Mesothelial cell of epicardium (in vitro differentiated cells): ENCODE measurements at regions not wholly inside any gene's neighbourhood (a gene's known extent, or its start where the extent isn't known, plus 50 kb on each side); places are given as distances from the start of the nearest gene placed in this dataset.

Experiments used
- DNase-seq, 2 experiments: peaks; one replicate each; pipeline ENCODE4 v3.0.0; 2021; ENCODE audit warnings: low spot score in 2 of 2; ENCODE audit not compliant: unreplicated experiment in 2 of 2
- H3K27ac Mint-ChIP-seq: 2 replicates; pipeline ENCODE4 v1.8.0; 2021; ENCODE audit warnings: mixed read lengths
- H3K27me3 Mint-ChIP-seq: 2 replicates; pipeline ENCODE4 v1.8.0; 2021; ENCODE audit warnings: low read depth, mixed read lengths
- H3K36me3 Mint-ChIP-seq: 2 replicates; pipeline ENCODE4 v1.8.0; 2021; ENCODE audit warnings: mixed read lengths
- H3K4me1 Mint-ChIP-seq: 2 replicates; pipeline ENCODE4 v1.8.0; 2021; ENCODE audit warnings: mixed read lengths
- H3K4me3 Mint-ChIP-seq: 2 replicates; pipeline ENCODE4 v1.8.0; 2021; ENCODE audit warnings: mild to moderate bottlenecking, moderate library complexity, mixed read lengths
- H3K9me3 Mint-ChIP-seq: 2 replicates; pipeline ENCODE4 v1.8.0; 2021; ENCODE audit warnings: mixed read lengths
- TF ChIP-seq, protein P1 (sequence below): fragments of 200-600 bp; sonication (generic); IDR thresholded peaks from one replicate; pipeline ENCODE4 v1.5.0; 2021; ENCODE audit warnings: antibody characterized with exemption; ENCODE audit not compliant: unreplicated experiment

DNA sequence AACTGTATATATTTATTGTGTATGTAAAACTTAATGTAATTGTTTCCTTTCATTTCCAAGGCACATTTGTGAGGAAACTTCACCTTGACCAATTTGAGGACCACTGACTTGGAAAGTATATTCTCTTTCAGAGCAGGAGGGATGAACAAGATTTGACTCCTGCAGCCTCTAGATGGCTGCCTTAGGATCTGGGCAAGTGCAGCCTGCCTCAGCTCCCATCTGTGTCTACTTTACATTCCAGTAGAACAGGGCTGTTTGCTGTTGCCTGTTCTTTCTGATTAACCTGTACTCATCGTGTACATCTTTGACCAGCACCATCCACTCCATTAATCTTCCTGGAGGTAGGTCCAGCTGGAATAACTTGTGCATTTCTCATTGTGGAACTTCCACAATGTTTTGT is 312.8 kb downstream of the HLX start:
- no peak for DNase-seq
- H3K36me3 Mint-ChIP-seq, result peaks cover 6% of the 10 kb centered on the region
- TF ChIP-seq, protein P1, sequence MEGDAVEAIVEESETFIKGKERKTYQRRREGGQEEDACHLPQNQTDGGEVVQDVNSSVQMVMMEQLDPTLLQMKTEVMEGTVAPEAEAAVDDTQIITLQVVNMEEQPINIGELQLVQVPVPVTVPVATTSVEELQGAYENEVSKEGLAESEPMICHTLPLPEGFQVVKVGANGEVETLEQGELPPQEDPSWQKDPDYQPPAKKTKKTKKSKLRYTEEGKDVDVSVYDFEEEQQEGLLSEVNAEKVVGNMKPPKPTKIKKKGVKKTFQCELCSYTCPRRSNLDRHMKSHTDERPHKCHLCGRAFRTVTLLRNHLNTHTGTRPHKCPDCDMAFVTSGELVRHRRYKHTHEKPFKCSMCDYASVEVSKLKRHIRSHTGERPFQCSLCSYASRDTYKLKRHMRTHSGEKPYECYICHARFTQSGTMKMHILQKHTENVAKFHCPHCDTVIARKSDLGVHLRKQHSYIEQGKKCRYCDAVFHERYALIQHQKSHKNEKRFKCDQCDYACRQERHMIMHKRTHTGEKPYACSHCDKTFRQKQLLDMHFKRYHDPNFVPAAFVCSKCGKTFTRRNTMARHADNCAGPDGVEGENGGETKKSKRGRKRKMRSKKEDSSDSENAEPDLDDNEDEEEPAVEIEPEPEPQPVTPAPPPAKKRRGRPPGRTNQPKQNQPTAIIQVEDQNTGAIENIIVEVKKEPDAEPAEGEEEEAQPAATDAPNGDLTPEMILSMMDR, result no peak

DNA sequence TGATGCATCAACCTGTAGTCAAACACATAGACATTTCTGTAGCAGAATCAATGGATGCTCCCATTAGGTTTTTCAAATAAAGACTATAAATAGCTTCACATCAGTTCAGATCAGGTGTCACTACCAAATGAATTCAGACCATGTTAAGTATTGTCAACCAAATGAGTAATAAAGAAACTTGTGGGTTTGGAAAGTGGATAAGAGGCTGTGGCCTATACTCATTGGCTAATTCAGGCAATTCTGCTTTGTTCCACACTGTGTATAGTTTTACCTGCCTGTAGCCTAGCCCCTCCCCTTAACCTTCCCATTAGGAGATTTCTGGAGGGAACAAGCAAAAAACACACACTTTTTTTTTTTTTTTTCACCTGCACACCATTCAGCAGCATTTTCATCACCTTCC is 321.2 kb downstream of the HLX start:
- no peak overlapping the region for H3K27ac Mint-ChIP-seq
- no peak overlapping the region for H3K4me3 Mint-ChIP-seq

More for the DNA sequence above, 312.8 kb downstream of the HLX start:
- Mint-ChIP-seq H3K27me3 (no peaks in the 10 kb centered on the region), H3K4me1 (no peaks in the 10 kb centered on the region), H3K27ac (no peak overlapping the region), H3K9me3 (peaks cover 15% of the 10 kb centered on the region), H3K4me3 (no peak overlapping the region)

DNA sequence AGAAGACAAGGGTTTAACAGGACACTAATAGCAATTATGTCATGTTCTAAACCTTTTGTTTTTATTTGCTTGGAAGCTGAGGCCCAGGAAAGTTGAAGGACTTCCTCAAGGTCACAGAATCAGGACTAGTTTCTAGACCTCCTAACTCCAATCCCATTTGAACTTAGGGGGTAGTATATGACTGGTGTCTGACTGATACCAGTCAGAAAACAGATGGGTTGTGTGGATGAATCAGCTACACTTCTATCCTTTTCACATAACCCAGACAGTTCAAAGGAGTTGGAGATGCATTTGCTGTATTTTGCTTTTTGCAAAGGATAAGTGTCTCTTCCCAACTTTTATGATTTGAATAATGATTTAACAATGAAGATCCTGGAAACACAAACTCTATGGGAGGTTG is 322.5 kb downstream of the HLX start:
- peaks cover 27% of the 10 kb centered on the region for H3K27me3 Mint-ChIP-seq
- peaks cover 3% of the 10 kb centered on the region for H3K4me1 Mint-ChIP-seq
- TF ChIP-seq, protein P1, result no peak
- DNase-seq, result no peak
- no peak overlapping the region for H3K27ac Mint-ChIP-seq
- H3K36me3 Mint-ChIP-seq, result no peaks in the 10 kb centered on the region
- no peak overlapping the region for H3K4me3 Mint-ChIP-seq
- H3K9me3 Mint-ChIP-seq, result peaks cover 13% of the 10 kb centered on the region

More for the DNA sequence above, 321.2 kb downstream of the HLX start:
- TF ChIP-seq, protein P1, result no peak
- H3K4me1 Mint-ChIP-seq, result peaks cover 3% of the 10 kb centered on the region
- H3K27me3 Mint-ChIP-seq, result peaks cover 13% of the 10 kb centered on the region
- peaks cover 26% of the 10 kb centered on the region for H3K9me3 Mint-ChIP-seq
- peaks cover 3% of the 10 kb centered on the region for H3K36me3 Mint-ChIP-seq
- DNase-seq, result no peak

DNA sequence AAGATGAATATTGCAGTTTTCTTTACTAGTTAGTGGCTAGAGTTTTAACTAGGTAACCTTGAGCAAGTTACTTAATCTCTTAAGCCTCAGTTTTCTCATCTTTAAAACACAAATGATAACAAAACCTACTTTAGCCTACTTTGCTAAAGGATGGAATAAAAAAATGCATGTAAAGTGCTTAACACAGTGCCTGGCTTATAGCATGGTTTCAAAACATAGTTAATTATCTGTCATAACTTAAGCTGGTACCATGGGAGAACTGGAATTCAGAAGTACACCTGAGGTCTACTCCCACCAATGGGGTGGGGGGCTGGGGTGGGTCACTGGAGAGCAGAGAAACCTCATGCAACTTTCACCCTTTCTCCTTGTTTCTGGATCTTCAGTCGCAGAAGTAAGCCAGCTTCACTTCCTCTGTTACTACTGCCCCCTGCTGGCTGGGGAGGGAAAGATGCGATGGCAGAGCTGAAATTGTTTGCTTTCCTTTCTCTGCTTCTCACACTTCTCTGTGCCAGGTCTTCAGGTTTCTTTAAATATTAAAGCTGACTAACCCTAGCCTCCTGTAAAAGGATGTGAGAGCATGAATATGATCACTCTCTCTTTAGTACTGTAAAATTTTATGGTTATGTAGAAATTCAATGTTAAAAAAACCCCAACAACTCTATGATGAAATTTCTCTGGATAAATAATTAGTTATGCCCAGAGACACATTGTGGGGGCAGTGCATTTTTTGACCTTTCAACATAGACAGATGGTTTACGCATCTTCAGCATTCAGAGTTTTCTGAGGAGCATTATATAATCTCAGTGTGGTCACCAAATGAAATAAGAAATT is 324.2 kb downstream of the HLX start:
- Mint-ChIP-seq H3K9me3 (peaks cover 14% of the 10 kb centered on the region), H3K27me3 (peaks cover 37% of the 10 kb centered on the region), H3K4me3 (no peak overlapping the region), H3K27ac (no peak overlapping the region), H3K36me3 (no peaks in the 10 kb centered on the region), H3K4me1 (peaks cover 3% of the 10 kb centered on the region)
- peak; percentile 59 to 85 for DNase-seq
- TF ChIP-seq, protein P1, result peak; percentile 92

DNA sequence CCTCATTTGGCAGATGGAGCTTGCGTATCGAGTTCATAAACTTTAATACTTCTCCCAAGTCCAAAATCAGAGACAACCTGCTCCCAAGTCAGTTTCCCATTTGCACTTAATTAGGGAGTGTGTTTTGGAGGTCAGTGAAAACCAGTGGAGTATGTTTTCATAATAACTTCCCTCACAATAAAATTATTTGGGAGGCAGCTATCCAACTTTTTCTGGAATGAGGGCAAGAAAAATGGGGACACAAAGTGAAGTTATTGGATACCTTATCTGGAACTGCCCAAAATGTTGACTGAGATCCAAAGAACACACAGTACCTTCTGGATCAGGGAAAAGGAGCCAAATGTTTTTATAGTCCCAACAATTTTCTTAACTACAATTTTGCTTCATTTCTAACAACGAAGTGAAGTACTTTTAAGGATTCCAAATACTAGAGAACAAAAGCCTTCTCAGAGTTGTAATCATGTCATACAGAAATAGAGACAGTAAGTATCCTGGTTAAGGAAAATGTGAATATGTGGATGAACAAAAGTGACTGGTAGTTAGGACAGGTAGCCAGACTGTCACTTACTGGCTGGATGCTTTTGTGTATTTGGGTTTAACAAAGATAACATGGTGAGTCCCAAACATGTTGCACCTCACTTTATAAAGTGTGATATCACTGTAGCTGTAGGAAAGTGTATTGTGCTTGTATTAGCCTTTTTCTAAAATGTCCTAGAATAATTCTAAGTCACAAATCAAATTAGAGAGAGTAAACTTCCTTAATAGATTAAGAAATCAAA is 325.0 kb downstream of the HLX start:
- H3K27me3 Mint-ChIP-seq, result peaks cover 39% of the 10 kb centered on the region
- no peak overlapping the region for H3K4me3 Mint-ChIP-seq
- H3K9me3 Mint-ChIP-seq, result peaks cover 12% of the 10 kb centered on the region
- TF ChIP-seq, protein P1, result no peak
- H3K4me1 Mint-ChIP-seq, result peaks cover 3% of the 10 kb centered on the region
- H3K36me3 Mint-ChIP-seq, result no peaks in the 10 kb centered on the region
- no peak for DNase-seq
- no peak overlapping the region for H3K27ac Mint-ChIP-seq
